ENCODE measurements at regions not wholly inside any gene's neighbourhood (a gene's known extent, or its start where the extent isn't known, plus 50 kb on each side); places are given as distances from the start of the nearest gene placed in this dataset.

- peaks cover 45% of the 10 kb centered on the region for H3K27me3 ChIP-seq (ENCODE audit: control insufficient read depth, low read length)
- peak overlapping the region; percentile 86 for H3K4me2 ChIP-seq (ENCODE audit: low read length)
Observed at GRCh38 chr1:147084273-147085096, 87.8 kb downstream of the PRKAB2 start.

GRCh38 chr1:147083919-147084272 lies 88.4 kb downstream of the PRKAB2 start:
- H3F3A ChIP-seq (ENCODE audit: control insufficient read depth, insufficient read depth), result no peaks in the 10 kb centered on the region
- no peaks in the 10 kb centered on the region; the same call in 1 of the 2 replicates for H3K9me2 ChIP-seq (replicated peaks; ENCODE audit: control insufficient read depth, low read length)
- H3K27ac ChIP-seq (ENCODE audit: low read depth, low read length), result peak overlapping the region; percentile 18; the same call in 1 of the 2 replicates
- no peaks in the 10 kb centered on the region for H4K20me1 ChIP-seq (ENCODE audit: control insufficient read depth, insufficient read depth, low read depth, low read length)
- H3K4me3 ChIP-seq (ENCODE audit: low read length), result peak overlapping the region; percentile 81
- H3K36me3 ChIP-seq (ENCODE audit: control insufficient read depth, low read length), result no peaks in the 10 kb centered on the region
- H3K79me2 ChIP-seq (ENCODE audit: control insufficient read depth, low read length), result no peaks in the 10 kb centered on the region
- peaks cover 13% of the 10 kb centered on the region; the same call in 1 of the 2 replicates for H3K9me3 ChIP-seq (ENCODE audit: control insufficient read depth, insufficient read depth, low read length)
- H3K27me3 ChIP-seq (ENCODE audit: control insufficient read depth, low read length), result peaks cover 45% of the 10 kb centered on the region
- H3K4me2 ChIP-seq (ENCODE audit: low read length), result peak overlapping the region; percentile 86
- peaks cover 18% of the 10 kb centered on the region for H3K4me1 ChIP-seq (ENCODE audit: control insufficient read depth, low read length)
- TF ChIP-seq CTCF (IDR thresholded peaks at IDR 0.05; ENCODE audit: low read depth, low read length, poor library complexity, severe bottlenecking) (no peak), EZH2phosphoT487 (IDR thresholded peaks at IDR 0.05; ENCODE audit: borderline replicate concordance, low read length) (no peak)

More at GRCh38 chr1:147084273-147085096, 87.8 kb downstream of the PRKAB2 start:
- no peaks in the 10 kb centered on the region for H4K20me1 ChIP-seq (ENCODE audit: control insufficient read depth, insufficient read depth, low read depth, low read length)
- no peaks in the 10 kb centered on the region for H3K79me2 ChIP-seq (ENCODE audit: control insufficient read depth, low read length)
- no peaks in the 10 kb centered on the region for H3K36me3 ChIP-seq (ENCODE audit: control insufficient read depth, low read length)
- peak overlapping the region; percentile 81 for H3K4me3 ChIP-seq (ENCODE audit: low read length)
- no peaks in the 10 kb centered on the region for H3F3A ChIP-seq (ENCODE audit: control insufficient read depth, insufficient read depth)
- H3K27ac ChIP-seq (ENCODE audit: low read depth, low read length), result peak overlapping the region; percentile 53; the same call in 1 of the 2 replicates
- peak; percentile 76; the same call in 1 of the 2 replicates for TF ChIP-seq EZH2phosphoT487 (IDR thresholded peaks at IDR 0.05; ENCODE audit: borderline replicate concordance, low read length)
- TF ChIP-seq CTCF (IDR thresholded peaks at IDR 0.05; ENCODE audit: low read depth, low read length, poor library complexity, severe bottlenecking), result no peak
- no peaks in the 10 kb centered on the region; the same call in 1 of the 2 replicates for H3K9me2 ChIP-seq (replicated peaks; ENCODE audit: control insufficient read depth, low read length)
- peaks cover 8% of the 10 kb centered on the region; the same call in 1 of the 2 replicates for H3K9me3 ChIP-seq (ENCODE audit: control insufficient read depth, insufficient read depth, low read length)
- peaks cover 18% of the 10 kb centered on the region for H3K4me1 ChIP-seq (ENCODE audit: control insufficient read depth, low read length)

GRCh38 chr1:147080671-147081394 lies 91.4 kb downstream of the PRKAB2 start:
- peaks cover 22% of the 10 kb centered on the region; the same call in 1 of the 2 replicates for H3K9me3 ChIP-seq (ENCODE audit: control insufficient read depth, insufficient read depth, low read length)
- no peak overlapping the region for H3K4me2 ChIP-seq (ENCODE audit: low read length)
- no peaks in the 10 kb centered on the region for H3F3A ChIP-seq (ENCODE audit: control insufficient read depth, insufficient read depth)
- no peaks in the 10 kb centered on the region; the same call in 1 of the 2 replicates for H3K9me2 ChIP-seq (replicated peaks; ENCODE audit: control insufficient read depth, low read length)
- no peaks in the 10 kb centered on the region for H4K20me1 ChIP-seq (ENCODE audit: control insufficient read depth, insufficient read depth, low read depth, low read length)
- no peak for TF ChIP-seq EZH2phosphoT487 (IDR thresholded peaks at IDR 0.05; ENCODE audit: borderline replicate concordance, low read length)
- TF ChIP-seq CTCF (IDR thresholded peaks at IDR 0.05; ENCODE audit: low read depth, low read length, poor library complexity, severe bottlenecking), result no peak
- H3K27ac ChIP-seq (ENCODE audit: low read depth, low read length), result no peak overlapping the region
- H3K36me3 ChIP-seq (ENCODE audit: control insufficient read depth, low read length), result no peaks in the 10 kb centered on the region
- no peaks in the 10 kb centered on the region for H3K79me2 ChIP-seq (ENCODE audit: control insufficient read depth, low read length)
- no peak overlapping the region for H3K4me3 ChIP-seq (ENCODE audit: low read length)
- H3K4me1 ChIP-seq (ENCODE audit: control insufficient read depth, low read length), result peaks cover 18% of the 10 kb centered on the region
- H3K27me3 ChIP-seq (ENCODE audit: control insufficient read depth, low read length), result peaks cover 45% of the 10 kb centered on the region

All from DOHH2 (cell line).